GM12878 (cell line): ENCODE measurements at regions not wholly inside any gene's neighbourhood (a gene's known extent, or its start where the extent isn't known, plus 50 kb on each side); places are given as distances from the start of the nearest gene placed in this dataset.

ENCODE experiments used
- ATAC-seq: fragments of 200-7000 bp; cut with Tn5 transposase; 3 replicates; pipeline ENCODE4 v1.9.1; 2020; ENCODE audit warnings: mild to moderate bottlenecking, moderate library complexity
- BruUV-seq: library from RNA; stranded (reverse); fragments of 400-500 nt; replicated peaks from 2 replicates; lab custom pipeline; 2021; lab: Mats Ljungman, UMichigan
- CTCF ChIA-PET: fragments of 300-600 bp; sonication (Branson Sonifier 250); formaldehyde crosslinking; extraction: SDS; loops from one replicate; lab custom pipeline; 2021; ENCODE audit warnings: inconsistent platforms; lab: Yijun Ruan, JAX
- POLR2A ChIA-PET: fragments of 350-600 bp; formaldehyde crosslinking; extraction: SDS; loops from one replicate; lab custom pipeline; 2021; ENCODE audit warnings: inconsistent platforms; lab: Charles Lee
- RAD21 ChIA-PET: fragments of 300-600 bp; sonication (Branson Sonifier 250); formaldehyde crosslinking; loops from one replicate; lab custom pipeline; 2023; ENCODE audit warnings: antibody characterized with exemption; ENCODE audit not compliant: unreplicated experiment; lab: Charles Lee
- SMC1A ChIA-PET: fragments of 300-600 bp; sonication (Branson Sonifier 250); formaldehyde crosslinking; loops from one replicate; lab custom pipeline; 2023; ENCODE audit not compliant: unreplicated experiment, uncharacterized antibody; lab: Charles Lee
- DNase-seq: peaks from one replicate; pipeline ENCODE4 v3.0.0-alpha.2; 2011; ENCODE audit warnings: low read depth, low spot score
- FAIRE-seq: peaks from 3 replicates; lab custom pipeline; 2011; peaks lifted over from hg19 to GRCh38; lab: Jason Lieb, UNC
- H2AFZ ChIP-seq: 2 replicates; pipeline ENCODE4 v1.6.0; 2011; ENCODE audit warnings: low read depth, low read length, control low read depth; ENCODE audit not compliant: control insufficient read depth
- H3K27ac ChIP-seq: 2 replicates; pipeline ENCODE4 v1.5.1; 2011; ENCODE audit warnings: control low read depth; ENCODE audit not compliant: control insufficient read depth, insufficient read depth
- H3K27me3 ChIP-seq, 2 experiments: replicated peaks in 1 of 2; 2 replicates each; pipeline versions ENCODE4 v1.6.0 to v1.6.1; 2011; ENCODE audit warnings: low read length in 1 of 2; ENCODE audit not compliant: control insufficient read depth in 2 of 2, insufficient read depth in 2 of 2
- H3K36me3 ChIP-seq, 2 experiments: 2 replicates each; pipeline ENCODE4 v1.5.1; 2011; ENCODE audit warnings: low read length in 1 of 2; ENCODE audit not compliant: control insufficient read depth in 2 of 2, insufficient read depth in 2 of 2
- H3K4me1 ChIP-seq: 2 replicates; pipeline ENCODE4 v1.6.1; 2011; ENCODE audit warnings: mild to moderate bottlenecking, low read length, moderate library complexity, mixed read lengths; ENCODE audit not compliant: control insufficient read depth, insufficient read depth
- H3K4me2 ChIP-seq: 2 replicates; pipeline ENCODE4 v1.6.0; 2011; ENCODE audit warnings: control low read depth; ENCODE audit not compliant: control insufficient read depth, insufficient read depth
- H3K4me3 ChIP-seq: fragments of 200-600 bp; sonication (generic); 2 replicates; pipeline ENCODE4 v1.5.1; 2016
- H3K79me2 ChIP-seq: 2 replicates; pipeline ENCODE4 v1.6.0; 2011; ENCODE audit warnings: low read length; ENCODE audit not compliant: control insufficient read depth, insufficient read depth
- H3K9ac ChIP-seq: 2 replicates; pipeline ENCODE4 v1.8.0; 2011; ENCODE audit warnings: low read length, control low read depth, mixed read lengths; ENCODE audit not compliant: control insufficient read depth, insufficient read depth
- H3K9me3 ChIP-seq: replicated peaks from 3 replicates; pipeline ENCODE4 v1.5.1; 2011; ENCODE audit warnings: mild to moderate bottlenecking, low read length; ENCODE audit not compliant: control insufficient read depth, insufficient read depth
- H4K20me1 ChIP-seq: 2 replicates; pipeline ENCODE4 v1.6.0; 2011; ENCODE audit not compliant: control insufficient read depth, insufficient read depth
- ETV6 ChIP-seq, 2 experiments: fragments of 450-650 bp in 1 of 2; IDR thresholded peaks in 1 of 2; conservative IDR thresholded peaks in 1 of 2; 2 replicates each; pipeline ENCODE4 v1.6.1; 2014; ENCODE audit warnings: antibody characterized with exemption in 1 of 2, borderline replicate concordance in 1 of 2, low read depth in 1 of 2, mild to moderate bottlenecking in 1 of 2, moderate library complexity in 1 of 2
- GATAD2B ChIP-seq: fragments of 450-650 bp; conservative IDR thresholded peaks from 2 replicates; pipeline ENCODE4 v1.6.1; 2017; ENCODE audit warnings: low read depth, mild to moderate bottlenecking, moderate library complexity
- LARP7 ChIP-seq: fragments of 450-650 bp; IDR thresholded peaks from 2 replicates; pipeline ENCODE4 v1.6.1; 2017; ENCODE audit warnings: mild to moderate bottlenecking
- PML ChIP-seq: IDR thresholded peaks from 2 replicates; pipeline ENCODE4 v1.6.1; 2012; ENCODE audit warnings: low read length, inconsistent platforms
- ZSCAN29 ChIP-seq: fragments of 450-650 bp; IDR thresholded peaks from 2 replicates; pipeline ENCODE4 v1.6.1; 2017; ENCODE audit warnings: mild to moderate bottlenecking, moderate library complexity
- WGBS: methylation state at CpG from one replicate; pipeline ENCODE4 v1.1.6; 2016; ENCODE audit warnings: low lambda C conversion rate; ENCODE audit not compliant: insufficient replicate concordance, insufficient coverage; ENCODE audit errors: missing lambda C conversion rate; 5-methylcytosine and 5-hydroxymethylcytosine counted together
- in situ Hi-C: fragments of 300-500 bp; cut with MboI; formaldehyde crosslinking; loops from 9 replicates; pipeline ENCODE4 v1.14.3; 2018; ENCODE audit warnings: mixed read lengths
- intact Hi-C: fragments of 100-400 bp; cut with micrococcal nuclease; formaldehyde crosslinking; loops from one replicate; pipeline ENCODE4 v1.14.2; 2022; ENCODE audit not compliant: unreplicated experiment
- TF ChIP-seq, protein P1 (sequence below): fragments of 450-650 bp; IDR thresholded peaks from 2 replicates; pipeline ENCODE4 v1.6.1; 2017; ENCODE audit warnings: mild to moderate bottlenecking, moderate library complexity
- TF ChIP-seq, protein P2 (sequence below): fragments of 450-650 bp; IDR thresholded peaks from 2 replicates; pipeline ENCODE4 v1.6.1; 2018; ENCODE audit warnings: mild to moderate bottlenecking, low read depth, moderate library complexity; ENCODE audit not compliant: partially characterized antibody

DNA sequence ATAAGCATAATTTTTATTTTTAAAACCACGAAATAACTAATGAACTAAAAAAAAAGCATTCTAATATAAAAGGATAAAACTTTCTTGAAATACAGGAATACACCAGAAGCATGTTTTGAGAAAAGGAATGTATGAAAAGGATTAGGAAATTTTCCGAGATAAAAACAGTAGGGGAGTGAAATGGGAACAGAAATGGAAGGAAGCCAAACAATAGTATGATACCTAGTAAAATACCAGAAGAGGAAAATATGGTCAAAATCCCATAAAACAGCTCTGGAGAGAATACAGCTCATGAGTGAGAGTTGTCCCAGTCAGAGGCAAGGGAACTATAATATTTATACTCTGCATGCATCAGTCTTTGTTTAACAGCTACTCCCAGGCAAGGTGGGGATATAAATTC is 1016.2 kb downstream of the SLC6A15 start (continued):
- TF ChIP-seq, protein P1, sequence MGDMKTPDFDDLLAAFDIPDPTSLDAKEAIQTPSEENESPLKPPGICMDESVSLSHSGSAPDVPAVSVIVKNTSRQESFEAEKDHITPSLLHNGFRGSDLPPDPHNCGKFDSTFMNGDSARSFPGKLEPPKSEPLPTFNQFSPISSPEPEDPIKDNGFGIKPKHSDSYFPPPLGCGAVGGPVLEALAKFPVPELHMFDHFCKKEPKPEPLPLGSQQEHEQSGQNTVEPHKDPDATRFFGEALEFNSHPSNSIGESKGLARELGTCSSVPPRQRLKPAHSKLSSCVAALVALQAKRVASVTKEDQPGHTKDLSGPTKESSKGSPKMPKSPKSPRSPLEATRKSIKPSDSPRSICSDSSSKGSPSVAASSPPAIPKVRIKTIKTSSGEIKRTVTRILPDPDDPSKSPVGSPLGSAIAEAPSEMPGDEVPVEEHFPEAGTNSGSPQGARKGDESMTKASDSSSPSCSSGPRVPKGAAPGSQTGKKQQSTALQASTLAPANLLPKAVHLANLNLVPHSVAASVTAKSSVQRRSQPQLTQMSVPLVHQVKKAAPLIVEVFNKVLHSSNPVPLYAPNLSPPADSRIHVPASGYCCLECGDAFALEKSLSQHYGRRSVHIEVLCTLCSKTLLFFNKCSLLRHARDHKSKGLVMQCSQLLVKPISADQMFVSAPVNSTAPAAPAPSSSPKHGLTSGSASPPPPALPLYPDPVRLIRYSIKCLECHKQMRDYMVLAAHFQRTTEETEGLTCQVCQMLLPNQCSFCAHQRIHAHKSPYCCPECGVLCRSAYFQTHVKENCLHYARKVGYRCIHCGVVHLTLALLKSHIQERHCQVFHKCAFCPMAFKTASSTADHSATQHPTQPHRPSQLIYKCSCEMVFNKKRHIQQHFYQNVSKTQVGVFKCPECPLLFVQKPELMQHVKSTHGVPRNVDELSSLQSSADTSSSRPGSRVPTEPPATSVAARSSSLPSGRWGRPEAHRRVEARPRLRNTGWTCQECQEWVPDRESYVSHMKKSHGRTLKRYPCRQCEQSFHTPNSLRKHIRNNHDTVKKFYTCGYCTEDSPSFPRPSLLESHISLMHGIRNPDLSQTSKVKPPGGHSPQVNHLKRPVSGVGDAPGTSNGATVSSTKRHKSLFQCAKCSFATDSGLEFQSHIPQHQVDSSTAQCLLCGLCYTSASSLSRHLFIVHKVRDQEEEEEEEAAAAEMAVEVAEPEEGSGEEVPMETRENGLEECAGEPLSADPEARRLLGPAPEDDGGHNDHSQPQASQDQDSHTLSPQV = no peak
- TF ChIP-seq ETV6 (conservative IDR thresholded peaks at IDR 0.05 in 1 of 2, IDR thresholded peaks at IDR 0.05 in 1 of 2; ENCODE audit: borderline replicate concordance in 1 of 2, low read depth in 1 of 2) = no peak
- no peak for TF ChIP-seq PML
- no peak for TF ChIP-seq ZSCAN29
- TF ChIP-seq GATAD2B = no peak

DNA sequence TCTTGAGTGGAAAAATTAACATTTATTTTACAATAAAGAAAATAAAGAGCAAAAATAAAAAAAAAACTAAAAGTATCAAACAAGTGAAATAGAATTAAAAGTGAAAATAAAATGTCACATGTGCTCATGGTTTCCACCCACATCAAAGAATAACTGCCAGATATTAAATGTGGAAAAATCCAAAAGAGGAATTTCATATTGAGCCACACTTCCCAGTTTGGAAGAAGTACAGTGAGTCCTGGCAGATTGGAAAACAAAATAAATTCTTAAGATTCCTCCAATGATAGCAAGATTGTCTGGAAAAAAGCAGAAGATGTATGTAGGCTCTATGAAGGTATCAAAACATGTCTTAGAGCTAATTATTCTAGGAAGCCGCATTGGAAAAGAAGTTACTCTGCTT is 1019.5 kb downstream of the SLC6A15 start:
- Histone ChIP-seq H3K27ac (no peak overlapping the region), H3K79me2 (no peaks in the 10 kb centered on the region), H3K4me2 (no peak overlapping the region), H3K4me3 (no peak overlapping the region), H3K27me3 (no peaks in the 10 kb centered on the region), H2AFZ (no peak overlapping the region), H4K20me1 (no peaks in the 10 kb centered on the region), H3K9me3 (no peaks in the 10 kb centered on the region), H3K4me1 (no peaks in the 10 kb centered on the region), H3K9ac (no peak overlapping the region), H3K36me3 (no peaks in the 10 kb centered on the region)
- DNase-seq = no peak
- CTCF ChIA-PET = interaction anchor here (0.7 kb wide), 1 partner anchor 13 kb away, joined by 4 read pairs; no protein-coding TSS in a partner anchor
- RAD21 ChIA-PET = no interaction called here
- no peak for FAIRE-seq
- SMC1A ChIA-PET = interaction anchor here (1.2 kb wide), 1 partner anchor 25 kb away, joined by 3 read pairs; no protein-coding TSS in a partner anchor
- BruUV-seq = no TSS peak
- TF ChIP-seq, protein P2, sequence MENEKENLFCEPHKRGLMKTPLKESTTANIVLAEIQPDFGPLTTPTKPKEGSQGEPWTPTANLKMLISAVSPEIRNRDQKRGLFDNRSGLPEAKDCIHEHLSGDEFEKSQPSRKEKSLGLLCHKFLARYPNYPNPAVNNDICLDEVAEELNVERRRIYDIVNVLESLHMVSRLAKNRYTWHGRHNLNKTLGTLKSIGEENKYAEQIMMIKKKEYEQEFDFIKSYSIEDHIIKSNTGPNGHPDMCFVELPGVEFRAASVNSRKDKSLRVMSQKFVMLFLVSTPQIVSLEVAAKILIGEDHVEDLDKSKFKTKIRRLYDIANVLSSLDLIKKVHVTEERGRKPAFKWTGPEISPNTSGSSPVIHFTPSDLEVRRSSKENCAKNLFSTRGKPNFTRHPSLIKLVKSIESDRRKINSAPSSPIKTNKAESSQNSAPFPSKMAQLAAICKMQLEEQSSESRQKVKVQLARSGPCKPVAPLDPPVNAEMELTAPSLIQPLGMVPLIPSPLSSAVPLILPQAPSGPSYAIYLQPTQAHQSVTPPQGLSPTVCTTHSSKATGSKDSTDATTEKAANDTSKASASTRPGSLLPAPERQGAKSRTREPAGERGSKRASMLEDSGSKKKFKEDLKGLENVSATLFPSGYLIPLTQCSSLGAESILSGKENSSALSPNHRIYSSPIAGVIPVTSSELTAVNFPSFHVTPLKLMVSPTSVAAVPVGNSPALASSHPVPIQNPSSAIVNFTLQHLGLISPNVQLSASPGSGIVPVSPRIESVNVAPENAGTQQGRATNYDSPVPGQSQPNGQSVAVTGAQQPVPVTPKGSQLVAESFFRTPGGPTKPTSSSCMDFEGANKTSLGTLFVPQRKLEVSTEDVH = no peak
- TF ChIP-seq LARP7 = no peak
- intact Hi-C loops = no loop called here
- no peak for ATAC-seq
- in situ Hi-C loops = no loop called here
- WGBS = 0% methylated on average over 1 of the region's 1 CpG
- POLR2A ChIA-PET = no interaction called here
